HG02642 (cell line): ENCODE measurements at regions not wholly inside any gene's neighbourhood (a gene's known extent, or its start where the extent isn't known, plus 50 kb on each side); places are given as distances from the start of the nearest gene placed in this dataset.

ENCODE experiments used
- ATAC-seq: cut with Tn5 transposase; IDR thresholded peaks from one replicate; pipeline ENCODE4 v1.9.1; 2021; ENCODE audit warnings: mild to moderate bottlenecking; ENCODE audit not compliant: unreplicated experiment, poor library complexity

- no peak for ATAC-seq
Observed at GRCh38 chr10:81093056-81093455, 555.4 kb downstream of the SH2D4B start.

DNA sequence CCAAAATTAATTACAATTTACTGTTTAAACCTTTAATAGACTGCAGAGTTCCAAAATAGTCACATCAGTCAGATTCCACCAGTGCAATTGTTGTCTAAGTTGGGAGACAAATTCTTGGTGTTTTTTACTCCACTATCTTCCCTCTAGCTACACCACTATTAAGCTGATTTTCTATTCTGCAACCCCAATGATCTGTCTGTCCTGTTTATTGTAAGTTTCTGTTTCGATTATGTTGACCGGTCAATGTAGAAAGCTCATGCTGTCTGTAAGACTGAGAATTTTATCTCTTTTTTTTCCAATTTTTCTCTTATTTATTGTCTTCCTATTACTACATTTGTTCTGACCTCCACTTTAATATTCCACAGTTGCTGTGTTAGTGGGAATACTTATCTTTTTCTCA is 557.5 kb downstream of the SH2D4B start:
- no peak for ATAC-seq

- ATAC-seq, result no peak
Observed at GRCh38 chr10:81096558-81096957, 558.9 kb downstream of the SH2D4B start.

DNA sequence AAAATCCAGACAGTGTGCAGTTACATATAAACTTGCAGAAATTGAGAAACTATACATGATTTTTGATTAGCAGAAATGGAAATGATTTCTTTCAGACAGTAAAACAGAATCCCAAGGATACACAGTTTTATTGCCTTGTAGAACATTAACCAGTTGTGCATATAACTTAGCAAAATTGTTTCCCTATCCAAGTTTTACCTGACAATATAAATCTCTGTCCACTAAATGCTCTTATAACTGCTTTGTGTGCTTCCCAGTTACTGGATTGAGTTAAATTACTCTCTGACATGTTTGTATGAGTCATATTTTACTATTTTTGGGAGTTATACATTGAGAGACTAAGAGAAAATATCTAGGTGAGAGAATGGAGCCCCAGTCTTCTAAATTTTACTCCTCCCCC is 563.4 kb downstream of the SH2D4B start:
- no peak for ATAC-seq

DNA sequence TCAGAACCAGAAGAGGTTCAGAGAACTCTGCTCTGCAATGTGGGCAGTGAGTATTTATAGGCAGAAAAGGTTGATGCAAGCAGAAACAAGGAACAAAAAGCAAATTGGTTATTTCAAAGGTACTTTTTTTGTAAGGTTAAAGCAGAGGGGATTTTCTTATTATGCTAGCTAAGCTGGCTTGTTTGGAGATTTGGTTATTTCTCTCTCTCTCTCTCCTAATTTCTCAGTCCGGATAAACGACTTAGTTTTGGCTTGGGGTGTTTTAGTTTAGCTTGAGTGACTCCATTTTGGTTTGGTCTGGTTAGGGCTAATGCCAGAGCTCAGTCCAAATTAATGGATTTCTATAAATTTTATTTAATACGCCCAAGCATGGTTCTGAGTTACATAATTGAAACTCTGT is 566.8 kb downstream of the SH2D4B start:
- no peak for ATAC-seq

GRCh38 chr10:81108516-81109199 is 571.0 kb downstream of the SH2D4B start:
- ATAC-seq, result peak; percentile 84

- ATAC-seq, result no peak
Observed at GRCh38 chr10:81109200-81109752, 571.6 kb downstream of the SH2D4B start.

DNA sequence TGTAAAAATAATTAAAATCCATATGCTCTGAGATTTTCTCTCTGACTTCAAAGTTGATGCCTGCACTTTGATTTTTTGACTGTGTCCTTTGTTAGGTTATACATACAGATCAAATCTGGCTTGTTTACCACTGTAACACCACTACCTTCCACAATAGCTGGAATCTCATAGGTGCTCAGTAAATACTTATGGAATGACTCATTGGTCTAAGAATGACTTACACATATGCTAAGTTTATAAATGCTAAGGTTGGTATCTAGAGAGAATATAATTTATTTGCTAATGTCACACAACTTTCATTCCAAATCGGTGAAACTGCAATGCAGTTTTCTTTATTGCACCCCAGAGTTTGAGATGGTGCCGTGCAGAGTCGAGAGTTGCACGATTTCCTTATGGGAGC is 578.5 kb downstream of the SH2D4B start:
- no peak for ATAC-seq

DNA sequence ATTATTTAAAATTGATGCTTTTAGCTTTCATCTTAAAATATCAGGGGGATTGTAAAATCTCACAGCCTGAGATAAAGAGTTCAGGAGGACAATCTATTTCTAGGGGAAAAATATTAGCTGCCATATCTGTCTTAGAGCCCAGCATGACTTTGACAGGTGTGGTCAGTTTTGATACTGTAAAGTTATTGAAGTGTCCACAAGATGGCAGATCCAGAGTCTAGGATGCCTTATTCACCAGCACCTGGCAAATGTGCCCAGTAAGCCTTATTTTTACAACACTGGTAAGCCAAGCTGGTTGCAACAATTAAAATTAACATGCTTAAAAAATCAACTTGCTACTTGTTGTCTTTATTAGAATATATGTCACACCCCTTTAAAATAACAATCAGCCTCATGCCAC is 579.3 kb downstream of the SH2D4B start:
- no peak for ATAC-seq

DNA sequence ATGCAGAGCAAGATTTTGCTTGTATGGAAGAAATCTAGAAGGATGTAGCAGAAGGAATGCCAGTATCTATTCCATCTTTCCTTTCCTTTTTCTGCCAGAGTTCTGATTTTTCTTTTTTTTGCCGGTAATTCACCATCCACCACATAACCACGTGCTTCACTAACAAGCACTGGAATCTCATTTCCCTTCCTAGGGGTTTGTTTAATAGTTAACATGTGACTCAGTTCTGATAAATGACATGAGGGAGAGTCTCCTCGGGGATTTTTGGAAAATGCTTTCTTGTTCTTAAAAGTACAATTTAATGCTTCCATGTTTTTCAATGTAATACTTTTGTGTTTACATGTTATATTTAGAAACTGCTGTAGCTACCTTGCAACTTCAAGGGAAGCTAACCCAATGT is 590.2 kb downstream of the SH2D4B start:
- ATAC-seq, result no peak

DNA sequence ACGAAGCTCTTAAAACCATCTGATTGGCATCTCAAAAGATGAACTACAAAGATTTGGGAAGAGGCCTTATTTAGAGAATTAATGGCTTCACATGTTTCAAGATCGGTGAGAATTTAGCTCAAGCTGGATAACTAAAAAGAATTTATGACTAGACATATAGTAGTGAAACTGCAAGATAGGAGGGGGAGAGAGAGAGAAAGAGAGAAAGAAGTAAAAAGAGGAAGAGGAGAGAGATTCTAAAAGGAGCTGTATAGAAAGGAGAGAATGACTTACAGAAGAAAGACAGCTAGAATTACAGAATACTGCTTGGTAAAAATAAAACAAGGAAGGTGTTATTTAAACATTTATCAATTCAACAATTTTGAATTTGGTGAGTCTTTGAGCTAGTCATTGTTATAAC is 592.3 kb downstream of the SH2D4B start:
- ATAC-seq, result no peak

- ATAC-seq, result peak; percentile 88
Observed at GRCh38 chr10:81135851-81136250, 598.1 kb downstream of the SH2D4B start.

- ATAC-seq, result no peak
Observed at GRCh38 chr10:81136261-81136660, 598.6 kb downstream of the SH2D4B start.

- ATAC-seq, result no peak
Observed at GRCh38 chr10:81145975-81146374, 608.3 kb downstream of the SH2D4B start.

- no peak for ATAC-seq
Observed at GRCh38 chr10:81146436-81146835, 608.7 kb downstream of the SH2D4B start.

- ATAC-seq, result no peak
Observed at GRCh38 chr10:81152656-81153055, 615.0 kb downstream of the SH2D4B start.

DNA sequence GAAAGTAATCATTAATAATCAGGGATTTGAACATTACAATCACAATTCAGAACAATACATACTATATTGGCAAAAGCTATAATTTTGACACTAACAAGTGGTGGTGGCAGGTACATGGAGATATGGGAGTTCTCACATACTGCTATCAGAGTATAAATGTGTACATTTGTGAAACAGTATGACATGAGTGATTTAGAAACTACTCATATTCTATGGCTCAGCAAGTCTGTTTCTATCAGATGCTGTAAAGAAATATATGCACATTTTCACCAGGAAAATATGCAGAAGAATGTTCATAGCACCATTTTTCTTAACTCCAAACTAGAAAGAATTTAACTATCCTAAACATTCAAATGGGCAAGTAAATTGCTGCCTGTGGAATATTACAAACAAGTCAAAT is 620.0 kb downstream of the SH2D4B start:
- no peak for ATAC-seq

- no peak for ATAC-seq
Observed at GRCh38 chr10:81177651-81178244, 640.0 kb downstream of the SH2D4B start.

GRCh38 chr10:81179324-81179723 is 641.6 kb downstream of the SH2D4B start:
- no peak for ATAC-seq

- peak; percentile 78 for ATAC-seq
Observed at GRCh38 chr10:81179805-81180452, 642.2 kb downstream of the SH2D4B start.

GRCh38 chr10:81182296-81182695 is 644.6 kb downstream of the SH2D4B start:
- no peak for ATAC-seq
